Medulla oblongata (tissue), 1 donor: ENCODE measurements at regions not wholly inside any gene's neighbourhood (a gene's known extent, or its start where the extent isn't known, plus 50 kb on each side); places are given as distances from the start of the nearest gene placed in this dataset.

Experiments used
- DNase-seq: peaks from one replicate; pipeline ENCODE4 v3.0.0-alpha.2; 2015; ENCODE audit errors: extremely low spot score

DNA sequence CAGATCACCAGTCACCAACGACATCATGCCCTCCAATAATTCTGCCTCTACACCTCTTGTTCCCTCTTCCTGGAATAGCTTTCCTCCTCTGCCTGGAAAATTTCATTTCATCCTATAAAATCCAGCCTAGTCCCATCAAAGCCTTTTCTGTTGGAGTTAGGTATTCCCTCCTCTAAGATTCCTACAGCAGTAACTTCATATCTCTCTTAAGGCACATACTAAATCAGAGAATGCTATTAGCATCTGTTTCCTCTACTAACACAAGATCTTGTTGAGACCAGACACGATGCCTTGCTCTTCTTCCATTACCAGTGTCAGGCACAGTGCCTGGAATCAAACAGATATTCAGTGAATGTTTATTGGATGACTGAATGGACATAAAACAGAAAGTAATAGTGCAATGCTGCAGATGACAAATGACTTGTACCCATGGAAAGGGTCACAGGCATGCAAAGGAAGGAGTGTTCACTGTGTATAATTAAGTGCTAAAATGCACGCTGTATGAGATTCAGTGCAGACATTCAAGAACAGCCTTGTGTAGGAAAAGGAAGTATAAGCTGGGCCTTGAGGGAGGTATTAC is 342.0 kb upstream of the ACVR2A start:
- no peak for DNase-seq

DNA sequence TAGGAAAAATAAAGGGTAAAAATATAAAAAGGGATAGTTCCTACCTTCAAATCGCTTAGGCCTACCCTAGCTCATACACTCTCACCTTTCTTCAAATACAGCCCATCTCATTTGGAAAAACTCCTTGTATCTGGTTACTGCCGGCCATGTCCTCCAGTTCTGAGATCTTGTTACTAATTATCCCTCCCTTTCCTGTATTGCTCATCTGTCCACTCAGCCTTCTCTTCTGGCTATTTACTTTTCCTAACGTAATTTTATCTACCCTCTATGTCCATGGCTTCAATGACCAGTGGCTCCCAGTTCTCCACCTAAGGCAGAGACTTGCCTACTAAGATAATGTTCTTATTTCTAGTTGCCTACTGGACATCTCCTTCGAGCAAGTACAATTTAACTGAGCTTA is 342.9 kb upstream of the ACVR2A start:
- no peak for DNase-seq

DNA sequence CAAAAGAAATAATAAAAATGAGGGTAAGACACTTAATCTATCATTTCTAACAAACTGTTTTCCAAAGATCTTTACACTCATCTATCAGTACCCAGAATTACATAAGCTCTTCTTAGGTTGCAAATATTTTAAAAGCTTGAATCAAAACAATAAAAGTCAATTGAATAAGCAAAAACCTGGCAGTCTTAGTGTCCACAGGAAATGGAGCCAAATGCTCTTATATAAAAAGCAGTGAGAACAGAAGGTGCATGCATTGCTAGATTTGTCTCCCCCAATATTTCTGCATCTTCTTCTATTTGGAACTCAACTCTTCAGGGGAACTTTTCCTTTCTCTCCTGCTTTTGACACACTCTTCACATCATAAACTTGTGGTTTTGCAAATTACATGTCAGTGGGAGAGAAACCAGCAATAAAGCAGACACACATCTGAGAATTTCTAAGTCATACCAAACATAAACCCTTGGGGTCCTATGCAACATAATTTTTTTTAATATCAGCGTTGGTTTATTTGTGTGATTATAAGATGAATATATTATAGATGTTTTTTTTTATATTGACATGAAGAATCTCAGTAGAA is 343.9 kb upstream of the ACVR2A start:
- no peak for DNase-seq

DNA sequence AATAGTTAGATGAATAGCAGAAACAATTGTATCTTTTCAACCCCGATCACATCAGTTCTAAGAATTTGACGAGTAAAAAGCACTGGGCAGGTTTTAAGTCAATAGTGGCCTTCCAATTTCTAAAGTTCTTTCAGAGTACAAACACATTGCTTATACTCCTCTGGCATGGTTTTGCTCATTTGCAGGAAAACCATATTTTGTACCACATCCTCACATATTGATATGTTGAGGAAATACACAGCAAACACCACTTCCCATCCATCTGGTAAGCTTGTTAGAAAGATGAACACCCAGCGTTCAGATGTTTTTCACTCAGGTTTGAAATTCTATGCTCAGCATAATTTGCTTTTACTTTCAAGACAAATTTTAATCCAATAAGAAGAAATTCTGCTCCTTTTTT is 344.6 kb upstream of the ACVR2A start:
- DNase-seq: no peak

DNA sequence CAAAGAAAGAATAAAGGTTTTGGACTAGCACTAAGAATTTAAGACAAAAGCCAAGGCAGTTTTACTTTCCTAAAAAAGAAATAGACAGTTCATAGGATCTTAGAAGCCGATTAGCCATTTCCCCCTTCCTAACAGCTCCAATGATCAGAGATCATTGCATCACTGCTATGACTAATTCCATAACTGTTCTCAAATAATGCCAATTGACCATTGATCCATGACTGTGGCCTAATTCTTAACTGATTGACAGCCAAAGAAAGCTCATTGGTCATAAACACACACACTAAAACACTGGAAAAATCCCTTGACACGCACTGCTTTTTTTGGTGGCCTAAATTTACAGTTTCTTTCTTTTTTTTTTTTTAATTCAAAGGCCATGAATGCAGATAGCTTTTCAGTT is 345.0 kb upstream of the ACVR2A start:
- DNase-seq: no peak

DNA sequence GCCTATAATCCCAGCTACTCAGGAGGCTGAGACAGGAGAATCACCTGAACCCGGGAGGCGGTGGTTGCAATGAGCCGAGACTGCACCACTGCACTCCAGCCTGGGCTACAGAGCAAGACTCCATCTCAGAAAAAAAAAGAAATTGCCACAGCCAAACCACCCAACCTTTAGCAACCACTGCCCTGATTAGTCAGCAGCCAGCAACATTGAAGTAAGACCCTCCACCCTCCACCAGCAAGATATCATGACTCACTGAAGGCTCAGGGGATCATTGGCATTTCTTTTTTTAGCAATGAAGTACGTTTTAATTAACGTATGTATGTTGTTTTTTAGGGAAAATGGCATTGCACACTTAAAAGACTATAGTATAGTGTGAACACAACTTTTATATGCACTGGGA is 349.1 kb upstream of the ACVR2A start:
- no peak for DNase-seq

DNA sequence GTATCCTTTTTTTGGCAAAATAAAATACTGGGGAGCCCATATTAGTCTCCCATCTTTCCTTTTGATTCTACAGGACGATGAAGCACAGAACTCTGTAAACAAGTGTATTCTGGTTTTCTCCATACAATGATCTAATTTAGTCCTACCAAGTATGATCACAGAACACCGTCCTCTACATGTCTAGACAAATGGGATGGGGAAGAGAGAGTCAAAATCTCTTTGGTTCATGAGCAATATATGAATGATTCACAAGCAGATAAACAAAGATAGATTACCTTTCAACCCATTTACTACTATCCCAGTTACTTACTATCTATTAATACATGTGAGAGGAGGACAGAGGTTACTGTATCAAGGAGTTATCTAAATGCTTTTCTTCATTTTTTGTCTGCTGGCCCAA is 352.4 kb upstream of the ACVR2A start:
- no peak for DNase-seq

DNA sequence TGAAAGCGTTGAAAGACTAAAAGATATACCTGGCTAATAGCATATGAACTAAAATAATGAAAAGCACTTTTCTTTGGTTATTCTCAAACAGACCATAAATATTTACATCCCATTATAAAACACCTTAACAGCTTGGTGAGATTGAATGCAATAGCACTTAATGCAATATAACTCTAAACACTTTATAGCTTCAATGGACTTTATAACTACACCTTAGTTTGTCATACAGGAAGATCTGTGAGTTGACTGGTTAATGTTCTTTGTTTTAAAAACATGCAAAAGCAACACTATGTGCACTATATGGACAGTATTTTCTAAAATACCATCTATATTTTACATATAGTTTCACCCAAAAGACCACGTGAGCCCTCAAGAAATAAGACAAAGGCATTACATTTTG is 353.3 kb upstream of the ACVR2A start:
- DNase-seq: no peak

DNA sequence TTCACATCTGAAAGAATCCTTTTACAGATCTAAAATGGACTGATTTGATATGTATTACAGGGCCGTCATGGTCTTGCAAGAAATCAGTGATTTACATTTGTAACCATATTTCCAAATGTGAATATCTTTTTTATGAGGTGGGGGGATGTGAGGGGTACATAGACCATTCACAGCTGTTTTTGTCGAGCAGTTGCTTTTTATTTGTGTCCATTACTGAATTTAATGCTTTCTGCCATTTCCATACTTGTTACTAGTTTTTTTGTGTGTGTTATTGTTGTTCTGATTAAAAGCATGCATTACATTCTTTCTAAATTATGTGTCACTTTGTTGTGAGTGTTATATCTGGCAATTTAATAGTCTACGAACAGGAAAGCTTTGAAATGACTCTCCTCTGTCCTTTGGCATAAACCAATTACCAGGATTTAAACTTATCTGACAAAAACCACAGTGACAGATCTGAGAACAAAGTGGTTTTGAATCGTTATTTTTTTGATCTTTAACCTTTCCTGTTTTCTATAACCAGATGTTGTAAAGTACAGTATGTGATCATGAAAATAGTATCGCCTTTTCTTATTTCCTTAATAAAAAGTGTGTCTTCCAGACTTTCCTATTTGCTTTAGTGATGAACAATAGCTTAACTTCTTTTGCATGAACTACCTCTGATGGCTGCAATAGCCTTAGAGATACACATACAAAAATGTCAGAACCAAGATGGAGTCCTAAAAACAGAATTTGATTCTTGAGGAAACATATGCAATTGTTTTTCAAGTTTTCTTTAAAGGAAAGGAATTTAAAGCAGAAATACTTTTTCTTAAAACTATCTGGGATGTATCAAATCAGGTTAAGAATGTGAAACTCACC is 354.2 kb upstream of the ACVR2A start:
- no peak for DNase-seq

DNA sequence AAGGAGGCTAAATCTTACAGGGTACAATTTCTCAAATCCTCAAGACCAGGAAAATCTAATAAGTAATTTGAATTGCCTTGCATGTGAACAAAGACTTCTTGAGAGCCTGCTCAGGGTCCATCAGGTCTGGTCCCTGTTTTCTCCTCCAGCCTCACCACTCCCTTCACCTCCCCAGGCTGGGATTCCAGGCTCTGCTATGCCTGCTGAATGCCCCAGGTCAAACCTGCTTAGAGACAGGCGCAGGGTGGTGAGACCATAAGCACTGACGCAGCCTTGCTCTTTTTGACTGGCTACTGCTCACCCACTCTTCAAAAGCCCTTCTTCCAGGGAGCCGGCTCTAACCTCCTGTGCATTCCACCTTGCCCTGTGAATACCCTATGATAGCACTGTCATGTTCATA is 356.4 kb upstream of the ACVR2A start:
- no peak for DNase-seq

DNA sequence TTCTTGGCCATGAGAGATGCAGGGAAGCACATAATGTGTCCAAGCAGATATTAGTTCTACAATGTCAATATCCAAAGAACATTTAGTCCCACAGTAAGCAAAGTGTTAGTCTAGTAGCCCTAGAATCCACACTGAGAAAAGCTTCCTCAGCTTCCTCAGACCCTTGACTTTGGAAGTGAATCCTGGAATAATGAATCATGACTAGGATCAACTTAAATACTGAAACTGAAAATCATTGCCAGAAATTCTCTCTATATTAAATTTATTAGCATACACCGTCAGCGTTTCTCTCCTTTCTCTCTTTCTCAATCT is 356.9 kb upstream of the ACVR2A start:
- DNase-seq: no peak

DNA sequence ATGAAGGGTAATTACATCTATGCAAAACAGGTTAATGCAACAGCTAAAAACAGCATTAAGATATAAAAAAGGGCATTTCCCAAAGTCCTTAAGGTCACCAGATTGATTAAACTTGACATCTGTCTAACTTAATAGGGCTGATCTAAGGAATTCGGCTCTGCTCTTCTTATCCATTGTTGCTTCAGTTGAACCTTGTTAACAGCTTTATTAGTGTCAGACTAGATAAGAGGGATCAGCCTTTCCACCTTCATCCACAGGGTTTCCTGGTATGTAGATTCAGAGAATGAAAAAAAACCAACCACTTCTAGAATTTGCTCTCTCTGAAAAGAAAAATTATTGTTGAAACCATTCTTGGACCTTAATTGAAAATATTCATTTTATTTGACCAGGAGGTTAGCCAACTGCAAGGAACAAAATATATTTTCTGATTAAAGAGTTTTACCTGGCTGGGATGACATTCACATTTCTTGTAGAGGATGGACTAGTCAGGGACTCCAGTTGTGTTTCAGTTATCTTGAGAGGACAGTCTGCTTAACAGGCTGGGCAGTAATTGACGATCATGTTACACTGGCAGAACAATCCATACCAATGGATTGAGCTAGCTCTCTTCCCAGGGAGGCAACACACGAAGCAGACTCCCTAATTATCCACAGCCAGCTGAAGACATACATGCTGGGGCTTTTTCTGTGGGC is 357.4 kb upstream of the ACVR2A start:
- no peak for DNase-seq

DNA sequence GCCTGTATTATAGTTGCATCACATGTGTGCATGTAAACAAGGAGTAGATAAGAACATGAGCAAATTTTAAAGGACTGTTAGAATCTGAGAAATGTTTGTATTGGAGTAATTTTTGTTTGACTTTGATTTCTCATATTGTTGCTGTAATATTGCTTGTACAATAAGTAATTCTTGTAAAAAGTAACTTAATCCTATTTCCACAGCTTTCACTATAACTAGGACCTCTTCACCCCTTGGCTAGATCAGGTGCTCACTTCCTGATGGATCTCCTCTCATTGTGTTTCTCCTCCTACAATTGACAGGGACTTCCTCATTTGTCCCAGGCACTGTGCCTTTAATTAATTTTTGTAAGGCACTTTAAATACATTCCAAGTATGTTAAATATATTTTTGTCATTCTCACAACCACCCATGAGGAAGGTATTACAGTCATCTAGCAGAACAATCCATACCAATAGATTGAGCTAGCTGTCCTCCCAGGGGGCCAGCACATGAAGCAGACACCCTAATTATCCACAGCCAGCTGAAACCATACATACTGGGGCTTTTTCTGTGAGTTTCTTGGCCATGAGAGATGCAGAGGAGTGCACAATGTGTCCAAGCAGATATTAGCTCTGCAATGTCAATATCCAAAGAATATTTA is 359.5 kb upstream of the ACVR2A start:
- DNase-seq: no peak

DNA sequence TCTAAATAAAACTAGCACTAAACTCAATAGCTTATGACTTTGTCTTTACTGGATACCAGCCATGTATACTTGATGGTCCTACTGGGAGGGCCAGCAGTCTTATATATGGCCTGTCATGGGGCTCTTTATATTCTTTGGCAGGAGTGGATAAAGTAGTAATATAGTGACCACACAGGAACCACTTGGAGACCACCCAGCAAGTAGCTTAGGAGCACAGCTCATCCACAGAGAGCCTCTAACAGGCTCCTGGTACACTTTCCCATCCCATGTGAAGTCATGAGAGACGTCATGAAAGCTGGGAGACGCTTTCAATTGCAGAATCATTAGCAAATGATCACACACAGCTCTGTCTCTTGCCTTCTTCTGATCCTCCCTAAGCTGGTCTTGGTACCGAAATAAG is 360.9 kb upstream of the ACVR2A start:
- DNase-seq: no peak

DNA sequence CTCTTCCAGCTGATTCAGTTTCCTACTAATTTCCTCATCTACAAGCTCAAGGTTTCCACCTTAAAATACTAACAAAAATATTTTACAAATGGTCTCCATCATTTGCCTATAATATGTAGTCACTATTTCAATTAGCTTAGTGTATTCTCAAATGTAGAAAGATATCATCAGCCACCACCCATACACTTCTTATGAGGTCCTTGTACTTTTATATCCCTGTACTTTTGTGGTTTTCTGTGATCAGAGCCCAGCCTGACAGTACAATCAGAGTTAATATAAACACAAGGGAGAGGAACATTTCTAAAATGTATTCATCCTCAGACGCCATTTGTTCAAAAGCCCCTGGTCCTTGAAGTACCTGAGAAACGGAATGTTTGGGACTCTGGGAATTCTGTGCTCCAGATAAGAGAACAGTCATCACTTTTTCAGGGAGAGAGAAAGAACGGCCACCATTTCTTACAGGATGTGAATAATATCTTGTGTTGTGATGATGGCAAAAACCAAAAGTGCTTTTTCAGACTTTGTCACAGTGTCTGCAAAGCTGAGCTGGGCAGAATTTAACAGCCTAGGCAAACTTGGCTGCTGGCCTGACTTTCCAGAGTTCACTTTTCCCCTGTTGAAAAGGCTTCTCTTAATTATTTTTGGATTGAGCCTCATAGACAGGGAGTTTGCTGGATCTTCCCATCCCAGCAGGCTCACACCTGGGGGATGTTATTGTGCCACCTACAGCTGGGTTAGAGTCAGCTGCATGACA is 361.7 kb upstream of the ACVR2A start:
- no peak for DNase-seq

DNA sequence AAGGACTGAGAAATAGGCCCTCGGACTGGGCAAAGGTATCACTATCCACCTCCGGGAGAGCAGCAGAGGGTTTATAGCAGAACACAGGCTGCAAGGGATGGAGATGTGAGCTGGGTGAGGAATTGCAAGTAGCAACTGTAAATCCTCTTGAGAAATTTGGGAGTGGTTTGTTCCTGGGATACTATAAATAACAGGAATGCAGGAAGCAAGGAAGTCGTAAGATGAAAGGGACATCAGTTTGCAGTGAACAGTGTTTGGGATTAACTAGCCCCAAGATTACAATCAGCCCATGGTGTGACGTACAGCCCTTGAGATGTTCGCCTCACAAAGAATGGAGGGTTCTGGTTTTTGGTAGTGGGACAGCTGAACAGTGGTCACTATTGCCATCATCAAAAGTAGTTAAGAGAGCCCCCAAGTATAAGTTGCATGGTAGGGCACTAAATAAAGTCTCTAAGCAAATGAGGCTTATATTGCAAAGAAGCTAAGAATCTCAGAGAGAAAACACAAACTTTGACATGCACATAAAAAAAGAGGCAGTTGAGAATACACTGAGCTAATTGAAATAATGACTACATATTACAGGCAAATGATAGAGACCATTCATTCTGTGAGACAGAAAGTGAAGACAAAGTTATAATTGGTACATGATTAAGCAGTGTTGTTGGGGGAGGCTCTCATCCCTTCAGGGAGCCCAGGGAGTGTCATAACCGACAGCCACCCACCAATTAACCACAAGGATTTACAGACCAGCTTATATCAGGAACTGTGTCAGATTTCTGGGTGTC is 362.5 kb upstream of the ACVR2A start:
- no peak for DNase-seq

DNA sequence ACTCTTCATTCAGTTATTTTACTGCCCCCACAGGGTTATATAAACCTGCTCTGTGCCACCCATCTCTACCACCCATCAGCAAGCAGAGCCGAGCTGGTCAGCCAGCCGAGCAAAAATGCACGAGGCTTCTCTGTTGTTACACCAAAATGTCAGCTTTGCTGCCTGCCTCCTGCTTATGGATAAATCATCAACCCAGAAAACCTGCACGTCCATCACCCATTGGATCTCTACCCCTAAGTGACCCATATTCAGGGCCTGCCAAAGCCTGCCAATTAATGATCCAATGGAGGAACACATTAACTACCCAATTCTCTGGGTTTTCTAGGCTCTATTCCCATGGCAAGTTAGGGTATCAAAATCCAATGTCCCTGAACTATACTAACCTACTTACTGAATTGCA is 365.5 kb upstream of the ACVR2A start:
- no peak for DNase-seq

DNA sequence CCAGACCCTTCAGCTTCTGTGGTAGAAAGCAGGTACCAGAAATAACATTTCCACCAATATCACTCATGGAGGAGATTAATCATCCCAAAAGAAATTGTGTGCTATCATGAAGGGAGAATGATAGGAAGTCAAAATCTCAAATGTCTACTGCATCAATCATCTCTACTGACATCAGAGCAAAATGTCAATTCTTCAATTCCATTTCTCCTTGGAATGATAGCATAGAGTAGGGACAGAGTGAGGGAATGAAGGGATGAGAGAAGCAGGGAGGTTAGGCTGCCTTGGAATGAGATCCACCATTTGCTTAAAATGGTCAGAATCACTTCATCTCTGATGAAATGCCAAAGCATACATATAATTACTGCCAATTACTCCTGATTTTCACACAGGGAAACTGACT is 371.8 kb upstream of the ACVR2A start:
- no peak for DNase-seq

DNA sequence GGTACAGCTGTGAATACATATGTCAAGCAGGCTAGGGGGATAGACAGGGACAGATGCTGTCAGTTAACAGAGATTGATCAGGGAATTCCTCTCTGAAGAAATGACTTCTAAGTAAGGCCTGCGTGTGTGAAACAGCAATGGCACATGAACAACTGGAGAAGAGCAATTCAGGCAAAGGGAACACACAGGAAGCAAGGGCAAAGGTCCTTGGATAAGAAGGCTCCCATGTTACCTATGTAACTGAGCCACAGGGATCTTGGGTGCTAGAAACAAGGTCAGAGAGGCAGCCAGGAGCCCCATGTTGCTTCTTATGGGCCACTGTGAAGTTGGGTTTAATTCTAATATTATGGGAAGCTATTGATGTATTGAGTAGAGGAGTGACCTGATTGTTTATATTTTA is 373.7 kb upstream of the ACVR2A start:
- no peak for DNase-seq

DNA sequence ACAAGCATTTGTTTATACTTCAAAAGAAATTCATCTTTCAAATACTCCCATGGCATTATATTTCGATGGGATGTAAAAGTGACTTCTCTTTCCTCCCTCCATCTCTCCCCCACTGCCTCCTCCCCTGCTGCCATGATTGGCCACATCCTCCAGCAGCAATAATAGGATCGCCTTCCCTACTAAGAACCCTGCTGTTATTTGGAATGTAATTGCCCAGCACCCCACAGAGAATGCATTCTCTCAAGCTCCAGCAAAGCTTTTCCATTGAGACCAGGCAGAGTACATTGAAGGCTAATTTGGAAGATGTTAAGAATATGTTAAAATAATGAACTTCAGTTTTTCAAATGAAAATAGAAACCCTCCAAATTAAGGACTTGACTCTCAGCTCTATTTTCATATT is 375.4 kb upstream of the ACVR2A start:
- DNase-seq: no peak

DNA sequence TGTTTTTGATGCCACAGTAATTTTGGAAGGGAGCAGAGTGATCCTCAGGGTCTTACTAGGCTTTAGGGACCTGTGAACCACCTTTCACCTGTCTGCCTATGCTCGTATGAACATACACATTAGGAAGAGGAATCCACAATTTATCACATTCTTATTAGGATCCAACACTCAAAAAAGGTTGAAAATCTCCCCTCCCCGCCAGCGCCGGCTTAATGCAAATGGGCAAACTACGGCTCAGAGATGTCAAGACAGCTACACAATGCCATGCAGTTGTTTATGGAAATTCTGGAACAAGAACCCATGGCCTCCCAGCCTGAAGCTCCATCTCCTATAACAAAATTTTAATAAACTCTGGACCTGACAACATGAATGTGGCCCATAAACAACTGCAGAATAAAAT is 375.9 kb upstream of the ACVR2A start:
- DNase-seq: no peak
